Stimulated activated CD4-positive, alpha-beta T cell treated with anti-CD3 and anti-CD28 coated beads, Interleukin-1b, Interleukin-23, amount 100 ng/mL, for 1 hour (primary cell): ENCODE measurements at regions not wholly inside any gene's neighbourhood (a gene's known extent, or its start where the extent isn't known, plus 50 kb on each side); places are given as distances from the start of the nearest gene placed in this dataset.
"Not testable (repeated sequence)": the region's sequence is repeated elsewhere in the genome, so short reads cannot be mapped to it uniquely, and the experiment has no call there.

Source experiments
- DNase-seq, 2 donors: peaks; one replicate each; pipeline ENCODE4 v3.0.0-alpha.2; 2020; ENCODE audit warnings: low read depth in 2 of 2

GRCh38 chr19:27890696-27891095, 1322.3 kb downstream of the UQCRFS1 start:
- no peak for DNase-seq

- no peak for DNase-seq
Measured at GRCh38 chr19:27890206-27890605, 1322.7 kb downstream of the UQCRFS1 start.

- no peak for DNase-seq
Measured at GRCh38 chr19:27889156-27889555, 1323.8 kb downstream of the UQCRFS1 start.

GRCh38 chr19:27887946-27888345, 1325.0 kb downstream of the UQCRFS1 start:
- no peak for DNase-seq

- no peak for DNase-seq
Measured at GRCh38 chr19:27885359-27885758, 1327.6 kb downstream of the UQCRFS1 start.

- no peak for DNase-seq
Measured at GRCh38 chr19:27884376-27884775, 1328.6 kb downstream of the UQCRFS1 start.

GRCh38 chr19:27881213-27881612, 1331.7 kb downstream of the UQCRFS1 start:
- no peak for DNase-seq

- DNase-seq = no peak
Measured at GRCh38 chr19:27876976-27877512, 1335.9 kb downstream of the UQCRFS1 start.

- DNase-seq = no peak
Measured at GRCh38 chr19:27876489-27876888, 1336.5 kb downstream of the UQCRFS1 start.

GRCh38 chr19:27872370-27872769, 1340.6 kb downstream of the UQCRFS1 start:
- DNase-seq = no peak

- no peak for DNase-seq
Measured at GRCh38 chr19:27870293-27870692, 1342.7 kb downstream of the UQCRFS1 start.

- DNase-seq = no peak
Measured at GRCh38 chr19:27868007-27868406, 1344.9 kb downstream of the UQCRFS1 start.

GRCh38 chr19:27865927-27866777, 1346.8 kb downstream of the UQCRFS1 start:
- no peak for DNase-seq

- no peak for DNase-seq
Measured at GRCh38 chr19:27861411-27861975, 1351.5 kb downstream of the UQCRFS1 start.

- no peak for DNase-seq
Measured at GRCh38 chr19:27860309-27860934, 1352.5 kb downstream of the UQCRFS1 start.

GRCh38 chr19:27859689-27860088, 1353.3 kb downstream of the UQCRFS1 start:
- DNase-seq = no peak

GRCh38 chr19:27858981-27859581, 1353.9 kb downstream of the UQCRFS1 start:
- DNase-seq = no peak

GRCh38 chr19:27852931-27853330, 1360.0 kb downstream of the UQCRFS1 start:
- DNase-seq = not testable (repeated sequence)

GRCh38 chr19:27851543-27852060, 1361.3 kb downstream of the UQCRFS1 start:
- DNase-seq = no peak

GRCh38 chr19:27851002-27851481, 1361.9 kb downstream of the UQCRFS1 start:
- DNase-seq = no peak

GRCh38 chr19:27846944-27847343, 1366.0 kb downstream of the UQCRFS1 start:
- DNase-seq = no peak

- DNase-seq = no peak
Measured at GRCh38 chr19:27844261-27844660, 1368.7 kb downstream of the UQCRFS1 start.
